Stimulated activated memory B cell treated with anti-CD40 and anti-IgM and Interleukin-4, amounts not matched to agents 10 μg/mL and 1 μg/mL and 100 μg/mL, for 72 hours (primary cell): ENCODE measurements at regions not wholly inside any gene's neighbourhood (a gene's known extent, or its start where the extent isn't known, plus 50 kb on each side); places are given as distances from the start of the nearest gene placed in this dataset.
A peak's percentile ranks its signal among the peaks of the same experiment; 100 is the strongest.

ENCODE experiments used
- ATAC-seq: fragments of 150-1000 bp; cut with Tn5 transposase; 2 replicates; pipeline ENCODE4 v1.10.0; 2021
- H3K27ac Mint-ChIP-seq: one replicate; pipeline ENCODE4 v1.8.0; 2022; ENCODE audit warnings: mild to moderate bottlenecking, mixed read lengths
- H3K27me3 Mint-ChIP-seq: one replicate; pipeline ENCODE4 v1.8.0; 2022; ENCODE audit warnings: mixed read lengths
- H3K36me3 Mint-ChIP-seq: one replicate; pipeline ENCODE4 v1.8.0; 2022; ENCODE audit warnings: mixed read lengths
- H3K4me1 Mint-ChIP-seq: one replicate; pipeline ENCODE4 v1.8.0; 2022; ENCODE audit warnings: mixed read lengths
- H3K4me3 Mint-ChIP-seq: one replicate; pipeline ENCODE4 v1.8.0; 2022; ENCODE audit warnings: mild to moderate bottlenecking, moderate library complexity, mixed read lengths
- H3K9me3 Mint-ChIP-seq: one replicate; pipeline ENCODE4 v1.8.0; 2022; ENCODE audit warnings: mixed read lengths

- Mint-ChIP-seq H3K9me3 (peaks cover 4% of the 10 kb centered on the region), H3K27me3 (no peaks in the 10 kb centered on the region), H3K4me3 (no peak overlapping the region), H3K4me1 (no peaks in the 10 kb centered on the region), H3K27ac (no peak overlapping the region), H3K36me3 (no peaks in the 10 kb centered on the region)
- ATAC-seq: no peak
Observed at GRCh38 chr16:65457084-65457483, 335.2 kb upstream of the CDH11 start.

DNA sequence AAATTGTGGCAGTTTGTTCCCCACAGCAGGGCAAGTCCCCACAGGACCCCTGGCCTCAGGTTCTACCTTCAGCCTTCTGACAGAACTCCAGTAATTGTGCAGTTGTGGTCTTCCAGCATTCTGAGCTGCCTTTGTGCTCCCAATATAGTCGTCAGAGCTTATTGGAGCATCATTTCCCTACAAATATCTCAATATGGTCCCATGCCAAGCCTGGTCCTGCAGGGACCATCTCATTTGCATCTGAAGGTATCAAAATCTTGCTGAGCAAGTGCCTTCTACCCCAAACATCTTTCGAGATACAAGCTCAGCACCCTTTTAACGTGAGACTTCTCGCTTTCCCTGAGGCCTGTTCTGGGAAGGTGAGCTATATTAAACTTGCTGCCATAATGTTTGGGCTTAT is 333.9 kb upstream of the CDH11 start:
- H3K9me3 Mint-ChIP-seq: peaks cover 6% of the 10 kb centered on the region
- no peaks in the 10 kb centered on the region for H3K36me3 Mint-ChIP-seq
- no peaks in the 10 kb centered on the region for H3K4me1 Mint-ChIP-seq
- no peak for ATAC-seq
- no peaks in the 10 kb centered on the region for H3K27me3 Mint-ChIP-seq
- H3K27ac Mint-ChIP-seq: no peak overlapping the region
- no peak overlapping the region for H3K4me3 Mint-ChIP-seq

DNA sequence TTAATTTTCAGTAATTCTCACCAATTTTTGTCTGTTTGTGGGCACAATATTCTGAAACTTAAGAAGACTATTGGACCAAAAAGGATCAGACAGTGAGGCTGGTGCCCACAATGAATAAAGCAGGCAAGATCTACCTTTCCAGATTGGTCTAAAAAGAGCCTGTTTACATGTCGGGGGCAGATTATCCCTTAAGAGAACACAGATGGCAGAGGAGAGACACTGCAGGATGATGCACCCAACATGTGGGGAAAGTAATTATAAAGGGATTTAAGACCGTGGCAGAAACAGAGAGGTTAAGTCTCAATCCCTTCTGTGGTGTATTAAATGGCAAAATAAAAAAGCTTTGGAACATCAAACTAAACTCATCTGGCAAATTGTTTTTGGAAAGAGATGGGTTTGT is 331.8 kb upstream of the CDH11 start:
- H3K9me3 Mint-ChIP-seq: peaks cover 9% of the 10 kb centered on the region
- H3K27ac Mint-ChIP-seq: no peak overlapping the region
- ATAC-seq: no peak
- H3K36me3 Mint-ChIP-seq: no peaks in the 10 kb centered on the region
- no peaks in the 10 kb centered on the region for H3K27me3 Mint-ChIP-seq
- no peaks in the 10 kb centered on the region for H3K4me1 Mint-ChIP-seq
- H3K4me3 Mint-ChIP-seq: no peak overlapping the region

DNA sequence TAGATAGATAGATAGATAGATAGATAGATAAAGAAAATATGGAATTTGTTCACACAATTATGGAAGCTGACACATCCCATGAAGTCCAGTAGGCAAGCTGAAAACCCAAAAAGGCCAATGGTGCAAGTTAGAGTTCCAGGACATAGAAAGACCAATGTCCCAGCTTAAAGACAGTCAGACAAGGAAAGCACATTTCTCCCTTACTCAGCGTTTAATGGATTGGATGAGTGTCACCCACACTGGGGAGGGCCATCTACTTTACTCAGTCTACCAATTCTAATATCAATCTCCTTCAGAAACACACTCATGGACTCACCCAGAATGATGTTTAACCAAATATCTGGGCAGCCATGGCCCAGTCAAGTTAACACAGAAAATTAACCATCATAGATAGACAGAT is 327.7 kb upstream of the CDH11 start:
- no peak for ATAC-seq
- no peak overlapping the region for H3K27ac Mint-ChIP-seq
- no peak overlapping the region for H3K4me3 Mint-ChIP-seq

DNA sequence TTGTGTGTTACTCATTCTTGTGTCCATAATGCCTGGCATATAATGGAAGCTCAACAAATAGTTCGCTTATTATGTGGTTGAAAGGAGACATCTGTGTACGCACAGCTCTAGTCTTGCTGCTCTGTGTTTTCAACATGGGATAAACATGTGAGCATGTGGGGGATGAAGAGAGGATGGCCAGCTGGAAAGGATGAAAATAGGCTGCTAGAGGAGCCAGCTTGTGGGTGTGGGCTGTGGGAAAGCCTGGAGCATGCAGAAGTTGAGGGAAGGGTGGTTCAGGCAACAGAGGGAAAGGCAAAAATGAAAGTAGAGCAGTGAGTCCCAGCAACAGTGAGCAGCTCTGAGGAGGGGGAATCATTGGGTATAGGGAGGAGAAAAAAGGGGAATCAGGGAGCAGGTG is 324.6 kb upstream of the CDH11 start:
- Mint-ChIP-seq H3K27me3 (no peaks in the 10 kb centered on the region), H3K27ac (no peak overlapping the region), H3K4me3 (no peak overlapping the region), H3K9me3 (peaks cover 7% of the 10 kb centered on the region), H3K4me1 (no peaks in the 10 kb centered on the region), H3K36me3 (no peaks in the 10 kb centered on the region)
- ATAC-seq: no peak

More for the DNA sequence above, 327.7 kb upstream of the CDH11 start:
- Mint-ChIP-seq H3K36me3 (no peaks in the 10 kb centered on the region), H3K4me1 (no peaks in the 10 kb centered on the region), H3K27me3 (no peaks in the 10 kb centered on the region), H3K9me3 (peaks cover 9% of the 10 kb centered on the region)

DNA sequence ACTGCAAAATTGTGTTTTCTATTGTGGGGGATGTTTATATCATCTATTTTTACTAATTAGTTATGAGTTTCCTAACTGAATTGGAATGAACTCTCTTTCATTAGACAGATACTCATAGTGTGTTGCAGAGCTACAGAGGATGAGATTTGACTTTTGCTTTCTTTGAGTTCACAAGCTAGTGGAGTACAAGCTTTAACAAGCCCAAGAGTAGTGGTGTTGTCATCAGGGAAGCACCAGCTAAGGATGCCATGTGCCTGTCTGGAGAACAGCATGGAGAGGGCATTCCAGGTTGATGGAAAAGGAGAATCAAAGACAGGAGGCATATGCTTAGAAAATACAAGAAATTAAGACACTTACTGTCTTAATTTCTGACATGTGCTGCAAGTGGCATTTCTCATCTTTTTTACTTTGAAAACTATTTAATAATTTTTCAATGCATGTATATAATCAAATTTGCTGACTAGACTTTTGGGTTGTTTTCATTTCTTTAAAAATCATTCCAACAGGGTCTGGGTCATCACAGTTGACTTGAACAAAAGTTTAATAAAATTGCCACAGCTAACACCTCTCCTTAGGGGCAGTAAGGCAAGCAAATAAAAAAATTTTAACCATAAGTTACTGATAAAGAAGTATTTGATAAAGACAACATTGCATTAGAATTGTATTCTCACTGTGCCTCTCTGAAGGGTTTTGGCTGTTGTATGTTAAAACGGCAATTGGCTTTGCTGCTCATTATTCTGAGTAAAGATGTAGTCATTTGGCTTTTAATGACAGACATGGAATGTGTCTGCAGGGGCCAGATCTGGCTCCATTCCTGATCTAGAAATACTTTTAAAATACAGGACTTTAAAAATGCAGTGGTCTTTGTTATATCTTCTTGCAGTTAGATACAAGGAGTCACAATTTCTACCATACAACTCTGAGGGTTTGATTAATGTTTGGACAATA is 323.7 kb upstream of the CDH11 start:
- no peaks in the 10 kb centered on the region for H3K4me1 Mint-ChIP-seq
- ATAC-seq: no peak
- no peak overlapping the region for H3K27ac Mint-ChIP-seq
- H3K9me3 Mint-ChIP-seq: peaks cover 7% of the 10 kb centered on the region
- H3K4me3 Mint-ChIP-seq: no peak overlapping the region
- no peaks in the 10 kb centered on the region for H3K27me3 Mint-ChIP-seq
- no peaks in the 10 kb centered on the region for H3K36me3 Mint-ChIP-seq

- H3K27me3 Mint-ChIP-seq: no peaks in the 10 kb centered on the region
- no peaks in the 10 kb centered on the region for H3K36me3 Mint-ChIP-seq
- no peak overlapping the region for H3K27ac Mint-ChIP-seq
- H3K4me1 Mint-ChIP-seq: no peaks in the 10 kb centered on the region
- H3K4me3 Mint-ChIP-seq: no peak overlapping the region
- H3K9me3 Mint-ChIP-seq: peaks cover 4% of the 10 kb centered on the region
- ATAC-seq: no peak
Observed at GRCh38 chr16:65441501-65441900, 319.6 kb upstream of the CDH11 start.

GRCh38 chr16:65429504-65430181 is 307.8 kb upstream of the CDH11 start:
- ATAC-seq: no peak
- Mint-ChIP-seq H3K4me1 (no peaks in the 10 kb centered on the region), H3K27me3 (no peaks in the 10 kb centered on the region), H3K36me3 (no peaks in the 10 kb centered on the region), H3K4me3 (no peak overlapping the region), H3K27ac (no peak overlapping the region), H3K9me3 (peaks cover 3% of the 10 kb centered on the region)

- H3K27ac Mint-ChIP-seq: no peak overlapping the region
- no peak for ATAC-seq
Observed at GRCh38 chr16:65426484-65426883, 304.6 kb upstream of the CDH11 start.

DNA sequence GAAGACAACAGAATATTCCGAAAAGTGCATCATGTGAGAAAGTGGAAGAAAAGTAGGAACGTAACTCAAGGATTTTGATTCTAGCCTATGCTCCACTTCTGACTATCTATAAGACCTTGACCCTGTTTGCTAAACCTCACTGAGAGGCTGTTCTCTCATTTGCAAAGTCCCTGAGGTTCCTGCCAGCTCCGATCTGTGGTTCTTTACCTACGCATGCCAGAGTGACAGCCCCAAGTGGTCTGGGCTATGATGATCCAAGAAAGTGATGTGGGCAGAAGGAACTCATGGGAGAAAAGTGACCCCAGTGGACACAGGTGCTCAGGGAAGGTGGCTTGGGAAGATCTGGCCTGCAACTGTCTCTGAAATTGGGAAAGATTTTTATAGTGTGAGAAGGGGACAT is 301.1 kb upstream of the CDH11 start:
- Mint-ChIP-seq H3K36me3 (no peaks in the 10 kb centered on the region), H3K9me3 (peaks cover 12% of the 10 kb centered on the region), H3K27me3 (no peaks in the 10 kb centered on the region), H3K4me1 (no peaks in the 10 kb centered on the region), H3K4me3 (no peak overlapping the region), H3K27ac (no peak overlapping the region)
- no peak for ATAC-seq

More at GRCh38 chr16:65426484-65426883, 304.6 kb upstream of the CDH11 start:
- Mint-ChIP-seq H3K4me1 (no peaks in the 10 kb centered on the region), H3K27me3 (no peaks in the 10 kb centered on the region), H3K36me3 (no peaks in the 10 kb centered on the region), H3K9me3 (peaks cover 9% of the 10 kb centered on the region), H3K4me3 (no peak overlapping the region)

GRCh38 chr16:65421596-65421995 is 299.7 kb upstream of the CDH11 start:
- no peaks in the 10 kb centered on the region for H3K27me3 Mint-ChIP-seq
- no peaks in the 10 kb centered on the region for H3K36me3 Mint-ChIP-seq
- no peaks in the 10 kb centered on the region for H3K4me1 Mint-ChIP-seq
- H3K27ac Mint-ChIP-seq: no peak overlapping the region
- peaks cover 12% of the 10 kb centered on the region for H3K9me3 Mint-ChIP-seq
- no peak for ATAC-seq
- H3K4me3 Mint-ChIP-seq: no peak overlapping the region

- Mint-ChIP-seq H3K4me1 (no peaks in the 10 kb centered on the region), H3K27me3 (no peaks in the 10 kb centered on the region), H3K9me3 (peaks cover 8% of the 10 kb centered on the region), H3K36me3 (no peaks in the 10 kb centered on the region), H3K4me3 (no peak overlapping the region), H3K27ac (no peak overlapping the region)
- ATAC-seq: no peak
Observed at GRCh38 chr16:65418435-65418834, 296.6 kb upstream of the CDH11 start.

DNA sequence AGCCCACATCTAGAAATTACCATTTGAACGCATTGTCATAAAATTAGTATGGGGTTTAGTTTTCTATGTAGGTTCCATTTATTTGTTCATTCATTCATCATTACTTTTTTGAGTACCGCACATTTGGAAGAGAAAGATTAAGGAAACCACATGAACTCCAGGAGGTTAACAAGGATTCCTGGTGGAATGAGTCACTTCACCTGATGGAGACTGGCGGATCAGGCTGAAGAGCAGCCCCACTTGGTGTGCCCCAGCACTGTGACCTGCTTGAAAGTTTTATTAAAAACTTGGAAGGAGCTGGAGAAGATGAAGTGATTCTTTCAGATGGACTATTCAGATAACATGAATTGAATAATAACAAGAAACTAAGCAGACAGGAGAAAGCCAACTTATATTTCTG is 293.6 kb upstream of the CDH11 start:
- no peak overlapping the region for H3K4me3 Mint-ChIP-seq
- H3K4me1 Mint-ChIP-seq: no peaks in the 10 kb centered on the region
- no peaks in the 10 kb centered on the region for H3K36me3 Mint-ChIP-seq
- ATAC-seq: no peak
- H3K9me3 Mint-ChIP-seq: peaks cover 12% of the 10 kb centered on the region
- no peaks in the 10 kb centered on the region for H3K27me3 Mint-ChIP-seq
- no peak overlapping the region for H3K27ac Mint-ChIP-seq

GRCh38 chr16:65414284-65414984 is 292.6 kb upstream of the CDH11 start:
- H3K4me1 Mint-ChIP-seq: no peaks in the 10 kb centered on the region
- no peak overlapping the region for H3K27ac Mint-ChIP-seq
- no peak overlapping the region for H3K4me3 Mint-ChIP-seq
- ATAC-seq: peak; percentile 60
- peaks cover 10% of the 10 kb centered on the region for H3K9me3 Mint-ChIP-seq
- no peaks in the 10 kb centered on the region for H3K36me3 Mint-ChIP-seq
- no peaks in the 10 kb centered on the region for H3K27me3 Mint-ChIP-seq

DNA sequence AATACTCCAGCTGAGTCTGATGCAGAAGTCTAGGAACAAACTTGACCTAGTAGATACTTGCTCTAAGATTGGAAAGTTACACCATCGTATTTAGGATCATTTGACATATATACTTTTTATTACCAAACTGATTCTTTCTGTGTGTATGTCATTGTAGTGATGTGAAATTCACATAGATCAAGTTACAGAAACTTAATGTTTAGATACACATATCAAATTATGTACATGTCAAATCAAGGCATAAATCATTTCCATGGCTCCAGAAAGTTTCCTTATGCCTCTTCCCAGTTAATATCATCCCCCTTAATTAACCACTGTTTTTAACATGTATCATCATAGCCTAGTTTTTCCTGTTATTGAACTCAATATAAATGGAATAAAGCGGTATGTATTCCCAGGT is 292.0 kb upstream of the CDH11 start:
- Mint-ChIP-seq H3K9me3 (peaks cover 7% of the 10 kb centered on the region), H3K4me1 (no peaks in the 10 kb centered on the region), H3K4me3 (no peak overlapping the region), H3K27ac (no peak overlapping the region), H3K36me3 (no peaks in the 10 kb centered on the region), H3K27me3 (no peaks in the 10 kb centered on the region)
- no peak for ATAC-seq
